BLaER1 (cell line): ENCODE measurements at regions not wholly inside any gene's neighbourhood (a gene's known extent, or its start where the extent isn't known, plus 50 kb on each side); places are given as distances from the start of the nearest gene placed in this dataset.
"Not testable (repeated sequence)": the region's sequence is repeated elsewhere in the genome, so short reads cannot be mapped to it uniquely, and the experiment has no call there.

Experiments
- H3K27ac ChIP-seq: shearing (Covaris generic); formaldehyde crosslinking; 2 replicates; pipeline ENCODE4 v1.8.1; 2022
- H3K27me3 ChIP-seq: shearing (Covaris generic); formaldehyde crosslinking; 2 replicates; pipeline ENCODE4 v1.8.1; 2022
- H3K36me3 ChIP-seq: shearing (Covaris generic); formaldehyde crosslinking; 2 replicates; pipeline ENCODE4 v1.8.1; 2022
- H3K4me1 ChIP-seq: shearing (Covaris generic); formaldehyde crosslinking; 2 replicates; pipeline ENCODE4 v1.8.1; 2022
- H3K4me2 ChIP-seq: shearing (Covaris generic); formaldehyde crosslinking; 2 replicates; pipeline ENCODE4 v1.8.1; 2022
- H3K4me3 ChIP-seq: shearing (Covaris generic); formaldehyde crosslinking; 2 replicates; pipeline ENCODE4 v1.8.1; 2022
- H3K9ac ChIP-seq: shearing (Covaris generic); formaldehyde crosslinking; 2 replicates; pipeline ENCODE4 v1.8.1; 2022
- H3K9me3 ChIP-seq: shearing (Covaris generic); formaldehyde crosslinking; 2 replicates; pipeline ENCODE4 v1.8.1; 2022
- H4K20me1 ChIP-seq: shearing (Covaris generic); formaldehyde crosslinking; 2 replicates; pipeline ENCODE4 v1.8.1; 2022
- Cebpa-rat ChIP-seq: shearing (Covaris generic); IDR thresholded peaks from 2 replicates; pipeline ENCODE4 v1.8.1; 2022

- H3K27me3 ChIP-seq = no peaks in the 10 kb centered on the region
- H3K4me1 ChIP-seq = no peaks in the 10 kb centered on the region
- no peak for TF ChIP-seq Cebpa-rat
- H3K4me2 ChIP-seq = no peak overlapping the region
- H3K9ac ChIP-seq = no peak overlapping the region
- H3K27ac ChIP-seq = no peak overlapping the region
- H3K4me3 ChIP-seq = no peak overlapping the region
- no peaks in the 10 kb centered on the region for H4K20me1 ChIP-seq
- H3K9me3 ChIP-seq = no peaks in the 10 kb centered on the region
- H3K36me3 ChIP-seq = no peaks in the 10 kb centered on the region
Observed at GRCh38 chr4:124934916-124935315, 222.4 kb upstream of the ANKRD50 start.

GRCh38 chr4:124933521-124933920 lies 221.0 kb upstream of the ANKRD50 start:
- no peaks in the 10 kb centered on the region for H3K9me3 ChIP-seq

GRCh38 chr4:124932447-124932846 lies 219.9 kb upstream of the ANKRD50 start:
- H3K4me2 ChIP-seq = no peak overlapping the region
- no peaks in the 10 kb centered on the region for H3K27me3 ChIP-seq
- H3K4me1 ChIP-seq = no peaks in the 10 kb centered on the region
- H3K9me3 ChIP-seq = no peaks in the 10 kb centered on the region
- no peaks in the 10 kb centered on the region for H4K20me1 ChIP-seq
- H3K9ac ChIP-seq = no peak overlapping the region
- H3K36me3 ChIP-seq = no peaks in the 10 kb centered on the region
- no peak for TF ChIP-seq Cebpa-rat
- H3K4me3 ChIP-seq = no peak overlapping the region
- H3K27ac ChIP-seq = no peak overlapping the region

More at GRCh38 chr4:124933521-124933920, 221.0 kb upstream of the ANKRD50 start:
- Histone ChIP-seq H3K4me1 (no peaks in the 10 kb centered on the region), H3K27ac (no peak overlapping the region), H3K9ac (no peak overlapping the region), H3K4me2 (no peak overlapping the region), H3K36me3 (no peaks in the 10 kb centered on the region), H4K20me1 (no peaks in the 10 kb centered on the region), H3K27me3 (no peaks in the 10 kb centered on the region), H3K4me3 (no peak overlapping the region)
- TF ChIP-seq Cebpa-rat = no peak

- H3K9me3 ChIP-seq = no peaks in the 10 kb centered on the region
- no peaks in the 10 kb centered on the region for H3K36me3 ChIP-seq
- no peaks in the 10 kb centered on the region for H3K4me1 ChIP-seq
- H3K9ac ChIP-seq = no peak overlapping the region
- H3K4me3 ChIP-seq = no peak overlapping the region
- H3K27ac ChIP-seq = no peak overlapping the region
- H3K27me3 ChIP-seq = no peaks in the 10 kb centered on the region
- TF ChIP-seq Cebpa-rat = no peak
- H3K4me2 ChIP-seq = no peak overlapping the region
- no peaks in the 10 kb centered on the region for H4K20me1 ChIP-seq
Observed at GRCh38 chr4:124931050-124931449, 218.5 kb upstream of the ANKRD50 start.

GRCh38 chr4:124922748-124923147 lies 210.2 kb upstream of the ANKRD50 start:
- H3K4me3 ChIP-seq, H3K27ac ChIP-seq, H3K9me3 ChIP-seq, H4K20me1 ChIP-seq, H3K9ac ChIP-seq, H3K4me1 ChIP-seq, H3K27me3 ChIP-seq, H3K4me2 ChIP-seq, H3K36me3 ChIP-seq: not testable (repeated sequence)

GRCh38 chr4:124918559-124919122 lies 206.1 kb upstream of the ANKRD50 start:
- no peak for TF ChIP-seq Cebpa-rat
- Histone ChIP-seq H3K27me3 (no peaks in the 10 kb centered on the region), H3K9ac (no peak overlapping the region), H3K9me3 (no peaks in the 10 kb centered on the region), H3K4me3 (no peak overlapping the region), H3K27ac (no peak overlapping the region), H4K20me1 (no peaks in the 10 kb centered on the region), H3K4me1 (no peaks in the 10 kb centered on the region), H3K36me3 (no peaks in the 10 kb centered on the region), H3K4me2 (no peak overlapping the region)

GRCh38 chr4:124915073-124915472 lies 202.5 kb upstream of the ANKRD50 start:
- H3K4me2 ChIP-seq = no peak overlapping the region
- no peak overlapping the region for H3K9ac ChIP-seq
- H3K27ac ChIP-seq = no peak overlapping the region
- H3K9me3 ChIP-seq = peaks cover 15% of the 10 kb centered on the region
- H3K27me3 ChIP-seq = no peaks in the 10 kb centered on the region
- TF ChIP-seq Cebpa-rat = no peak
- no peaks in the 10 kb centered on the region for H4K20me1 ChIP-seq
- H3K4me1 ChIP-seq = no peaks in the 10 kb centered on the region
- H3K36me3 ChIP-seq = no peaks in the 10 kb centered on the region
- no peak overlapping the region for H3K4me3 ChIP-seq

GRCh38 chr4:124913237-124913636 lies 200.7 kb upstream of the ANKRD50 start:
- no peak overlapping the region for H3K27ac ChIP-seq
- H3K27me3 ChIP-seq = no peaks in the 10 kb centered on the region
- no peak overlapping the region for H3K4me2 ChIP-seq
- no peak overlapping the region for H3K9ac ChIP-seq
- H3K4me3 ChIP-seq = no peak overlapping the region
- H3K36me3 ChIP-seq = no peaks in the 10 kb centered on the region
- peaks cover 15% of the 10 kb centered on the region for H3K9me3 ChIP-seq
- H3K4me1 ChIP-seq = no peaks in the 10 kb centered on the region
- TF ChIP-seq Cebpa-rat = no peak
- no peaks in the 10 kb centered on the region for H4K20me1 ChIP-seq

GRCh38 chr4:124910327-124910726 lies 197.8 kb upstream of the ANKRD50 start:
- Histone ChIP-seq H4K20me1 (no peaks in the 10 kb centered on the region), H3K4me3 (no peak overlapping the region), H3K9ac (no peak overlapping the region), H3K27ac (no peak overlapping the region), H3K9me3 (peaks cover 15% of the 10 kb centered on the region), H3K4me1 (no peaks in the 10 kb centered on the region), H3K36me3 (no peaks in the 10 kb centered on the region), H3K27me3 (no peaks in the 10 kb centered on the region), H3K4me2 (no peak overlapping the region)
- TF ChIP-seq Cebpa-rat = no peak

GRCh38 chr4:124907881-124908280 lies 195.3 kb upstream of the ANKRD50 start:
- Histone ChIP-seq H4K20me1 (no peaks in the 10 kb centered on the region), H3K4me3 (no peak overlapping the region), H3K27ac (no peak overlapping the region), H3K27me3 (no peaks in the 10 kb centered on the region), H3K4me1 (no peaks in the 10 kb centered on the region), H3K4me2 (no peak overlapping the region), H3K9ac (no peak overlapping the region), H3K36me3 (no peaks in the 10 kb centered on the region), H3K9me3 (peaks cover 10% of the 10 kb centered on the region)
- TF ChIP-seq Cebpa-rat = no peak

GRCh38 chr4:124905441-124905840 lies 192.9 kb upstream of the ANKRD50 start:
- H3K9me3 ChIP-seq = no peaks in the 10 kb centered on the region
- no peak overlapping the region for H3K9ac ChIP-seq
- H3K27ac ChIP-seq = no peak overlapping the region
- no peaks in the 10 kb centered on the region for H3K36me3 ChIP-seq
- TF ChIP-seq Cebpa-rat = no peak
- H3K27me3 ChIP-seq = no peaks in the 10 kb centered on the region
- no peak overlapping the region for H3K4me3 ChIP-seq
- H3K4me1 ChIP-seq = no peaks in the 10 kb centered on the region
- no peak overlapping the region for H3K4me2 ChIP-seq
- H4K20me1 ChIP-seq = no peaks in the 10 kb centered on the region
